ENCODE measurements at regions not wholly inside any gene's neighbourhood (a gene's known extent, or its start where the extent isn't known, plus 50 kb on each side); places are given as distances from the start of the nearest gene placed in this dataset.

DNA sequence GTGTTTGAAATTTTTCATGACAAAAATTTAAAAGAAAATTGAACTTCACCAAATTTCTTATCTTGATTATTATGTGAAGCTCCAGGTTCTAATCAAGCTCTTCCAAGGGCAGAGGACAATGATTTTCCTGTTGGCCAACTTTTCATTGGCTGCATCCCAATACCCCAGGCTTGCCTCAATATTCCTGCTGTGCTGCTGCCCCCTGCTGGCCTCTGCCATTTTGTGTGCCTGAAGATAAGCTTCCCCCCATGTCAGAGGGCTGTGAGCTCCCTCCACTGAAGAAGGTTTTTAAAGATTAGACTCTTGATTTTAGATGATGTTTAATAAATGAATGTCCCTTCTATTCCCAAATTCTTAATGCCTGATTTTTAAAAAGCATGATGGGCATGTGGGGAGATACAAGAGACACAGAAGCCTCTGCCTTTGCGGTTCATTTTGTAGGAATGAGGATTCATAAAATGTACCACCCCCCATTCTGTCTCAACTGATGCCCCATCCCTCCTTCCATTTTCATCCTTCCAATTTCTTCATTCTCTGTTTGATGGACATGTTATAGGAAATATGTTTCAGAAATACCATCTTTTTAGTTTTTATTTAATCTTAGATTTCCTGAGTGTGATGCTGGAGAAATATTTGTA, 76.7 kb upstream of the RGS6 start:
- DNase-seq, result no peak

GRCh38 chr14:71856199-71856919, 75.9 kb upstream of the RGS6 start:
- no peak for DNase-seq

DNA sequence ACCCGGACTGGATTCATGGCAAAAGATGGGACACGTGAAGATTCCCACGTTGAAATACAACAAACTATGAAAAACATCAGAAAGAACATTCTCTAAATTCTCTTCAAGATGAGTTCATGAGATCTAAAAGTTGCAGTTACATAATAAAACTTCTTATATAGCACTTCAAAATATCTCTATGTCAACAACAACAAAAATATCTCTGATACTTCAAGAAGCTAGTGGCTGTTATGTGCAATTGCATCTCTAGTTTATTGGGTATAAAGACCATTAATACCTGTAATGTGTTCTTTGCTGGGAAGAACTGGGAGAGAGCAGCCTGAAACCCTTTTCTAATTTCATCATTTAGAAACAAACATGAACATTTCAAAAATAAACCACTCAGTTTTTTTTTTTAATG, 69.2 kb upstream of the RGS6 start:
- no peak for DNase-seq

DNA sequence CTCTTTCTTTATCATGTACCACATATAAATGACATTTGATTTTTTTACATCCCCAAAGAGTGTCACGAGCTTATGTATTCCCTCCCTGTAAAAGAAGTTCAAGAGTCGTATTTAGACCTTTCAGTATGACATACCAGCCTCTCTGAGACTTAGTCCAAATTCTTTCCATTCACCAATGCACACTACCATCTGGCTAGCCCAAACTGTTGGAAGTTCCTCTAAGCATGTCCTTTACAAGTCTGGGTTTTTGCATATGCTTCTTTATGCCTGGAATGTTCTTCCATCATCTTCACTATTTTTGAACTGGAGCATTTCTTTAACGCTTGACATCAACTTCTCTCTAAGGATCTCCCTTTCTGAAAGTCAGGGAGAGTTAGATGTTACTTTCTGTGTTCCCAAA, 68.5 kb upstream of the RGS6 start:
- no peak for DNase-seq
